ENCODE measurements at regions not wholly inside any gene's neighbourhood (a gene's known extent, or its start where the extent isn't known, plus 50 kb on each side); places are given as distances from the start of the nearest gene placed in this dataset.

- TF ChIP-seq ARNTL (CRISPR knock-in tag; IDR thresholded peaks at IDR 0.05; ENCODE audit: borderline replicate concordance, low read depth) (no peak), ZFP3 (CRISPR knock-in tag; IDR thresholded peaks at IDR 0.05) (no peak), ISL1 (CRISPR knock-in tag; IDR thresholded peaks at IDR 0.05) (no peak), ZNF70 (CRISPR knock-in tag; IDR thresholded peaks at IDR 0.05) (no peak), ZFP30 (CRISPR knock-in tag; IDR thresholded peaks at IDR 0.05) (no peak), TOX (CRISPR knock-in tag; IDR thresholded peaks at IDR 0.05; ENCODE audit: borderline replicate concordance) (no peak), ZC3H10 (CRISPR knock-in tag; IDR thresholded peaks at IDR 0.05) (no peak), PATZ1 (CRISPR knock-in tag; IDR thresholded peaks at IDR 0.05; ENCODE audit: borderline replicate concordance) (no peak)
- TF ChIP-seq, protein P1, sequence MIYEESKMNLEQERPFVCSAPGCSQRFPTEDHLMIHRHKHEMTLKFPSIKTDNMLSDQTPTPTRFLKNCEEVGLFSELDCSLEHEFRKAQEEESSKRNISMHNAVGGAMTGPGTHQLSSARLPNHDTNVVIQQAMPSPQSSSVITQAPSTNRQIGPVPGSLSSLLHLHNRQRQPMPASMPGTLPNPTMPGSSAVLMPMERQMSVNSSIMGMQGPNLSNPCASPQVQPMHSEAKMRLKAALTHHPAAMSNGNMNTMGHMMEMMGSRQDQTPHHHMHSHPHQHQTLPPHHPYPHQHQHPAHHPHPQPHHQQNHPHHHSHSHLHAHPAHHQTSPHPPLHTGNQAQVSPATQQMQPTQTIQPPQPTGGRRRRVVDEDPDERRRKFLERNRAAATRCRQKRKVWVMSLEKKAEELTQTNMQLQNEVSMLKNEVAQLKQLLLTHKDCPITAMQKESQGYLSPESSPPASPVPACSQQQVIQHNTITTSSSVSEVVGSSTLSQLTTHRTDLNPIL (CRISPR knock-in tag; IDR thresholded peaks at IDR 0.05; ENCODE audit: low read depth), result no peak
- TF ChIP-seq, protein P2, sequence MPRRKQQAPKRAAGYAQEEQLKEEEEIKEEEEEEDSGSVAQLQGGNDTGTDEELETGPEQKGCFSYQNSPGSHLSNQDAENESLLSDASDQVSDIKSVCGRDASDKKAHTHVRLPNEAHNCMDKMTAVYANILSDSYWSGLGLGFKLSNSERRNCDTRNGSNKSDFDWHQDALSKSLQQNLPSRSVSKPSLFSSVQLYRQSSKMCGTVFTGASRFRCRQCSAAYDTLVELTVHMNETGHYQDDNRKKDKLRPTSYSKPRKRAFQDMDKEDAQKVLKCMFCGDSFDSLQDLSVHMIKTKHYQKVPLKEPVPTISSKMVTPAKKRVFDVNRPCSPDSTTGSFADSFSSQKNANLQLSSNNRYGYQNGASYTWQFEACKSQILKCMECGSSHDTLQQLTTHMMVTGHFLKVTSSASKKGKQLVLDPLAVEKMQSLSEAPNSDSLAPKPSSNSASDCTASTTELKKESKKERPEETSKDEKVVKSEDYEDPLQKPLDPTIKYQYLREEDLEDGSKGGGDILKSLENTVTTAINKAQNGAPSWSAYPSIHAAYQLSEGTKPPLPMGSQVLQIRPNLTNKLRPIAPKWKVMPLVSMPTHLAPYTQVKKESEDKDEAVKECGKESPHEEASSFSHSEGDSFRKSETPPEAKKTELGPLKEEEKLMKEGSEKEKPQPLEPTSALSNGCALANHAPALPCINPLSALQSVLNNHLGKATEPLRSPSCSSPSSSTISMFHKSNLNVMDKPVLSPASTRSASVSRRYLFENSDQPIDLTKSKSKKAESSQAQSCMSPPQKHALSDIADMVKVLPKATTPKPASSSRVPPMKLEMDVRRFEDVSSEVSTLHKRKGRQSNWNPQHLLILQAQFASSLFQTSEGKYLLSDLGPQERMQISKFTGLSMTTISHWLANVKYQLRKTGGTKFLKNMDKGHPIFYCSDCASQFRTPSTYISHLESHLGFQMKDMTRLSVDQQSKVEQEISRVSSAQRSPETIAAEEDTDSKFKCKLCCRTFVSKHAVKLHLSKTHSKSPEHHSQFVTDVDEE (CRISPR knock-in tag; IDR thresholded peaks at IDR 0.05), result no peak
These were observed 1375.1 kb upstream of the LRRTM3 start for GRCh38 chr10:65550761-65551160.
